ENCODE measurements at regions not wholly inside any gene's neighbourhood (a gene's known extent, or its start where the extent isn't known, plus 50 kb on each side); places are given as distances from the start of the nearest gene placed in this dataset.

- Mint-ChIP-seq H3K36me3 (ENCODE audit: low read depth, unreplicated experiment) (no peaks in the 10 kb centered on the region), H3K4me1 (ENCODE audit: unreplicated experiment) (no peaks in the 10 kb centered on the region), H3K4me3 (ENCODE audit: unreplicated experiment) (no peak overlapping the region), H3K9me3 (ENCODE audit: unreplicated experiment) (no peaks in the 10 kb centered on the region), H3K27ac (ENCODE audit: unreplicated experiment) (no peak overlapping the region), H3K27me3 (ENCODE audit: unreplicated experiment) (peaks cover 7% of the 10 kb centered on the region)
- no peak for DNase-seq (ENCODE audit: low spot score)
- no peak for TF ChIP-seq CTCF (IDR thresholded peaks at IDR 0.05; ENCODE audit: unreplicated experiment)
These were observed 121.1 kb upstream of the IL12B start for GRCh38 chr5:159451197-159452052.

- TF ChIP-seq CTCF (IDR thresholded peaks at IDR 0.05; ENCODE audit: unreplicated experiment) = no peak
- Mint-ChIP-seq H3K27ac (ENCODE audit: unreplicated experiment) (no peak overlapping the region), H3K4me3 (ENCODE audit: unreplicated experiment) (no peak overlapping the region), H3K27me3 (ENCODE audit: unreplicated experiment) (peaks cover 7% of the 10 kb centered on the region), H3K9me3 (ENCODE audit: unreplicated experiment) (no peaks in the 10 kb centered on the region), H3K4me1 (ENCODE audit: unreplicated experiment) (no peaks in the 10 kb centered on the region), H3K36me3 (ENCODE audit: low read depth, unreplicated experiment) (no peaks in the 10 kb centered on the region)
- no peak for DNase-seq (ENCODE audit: low spot score)
These were observed 122.3 kb upstream of the IL12B start for GRCh38 chr5:159452480-159453167.

- Mint-ChIP-seq H3K4me3 (ENCODE audit: unreplicated experiment) (no peak overlapping the region), H3K36me3 (ENCODE audit: low read depth, unreplicated experiment) (no peaks in the 10 kb centered on the region), H3K9me3 (ENCODE audit: unreplicated experiment) (no peaks in the 10 kb centered on the region), H3K4me1 (ENCODE audit: unreplicated experiment) (no peaks in the 10 kb centered on the region), H3K27me3 (ENCODE audit: unreplicated experiment) (peaks cover 7% of the 10 kb centered on the region), H3K27ac (ENCODE audit: unreplicated experiment) (no peak overlapping the region)
- DNase-seq (ENCODE audit: low spot score) = no peak
- no peak for TF ChIP-seq CTCF (IDR thresholded peaks at IDR 0.05; ENCODE audit: unreplicated experiment)
These were observed 122.9 kb upstream of the IL12B start for GRCh38 chr5:159453209-159453608.

GRCh38 chr5:159456261-159456660, 126.0 kb upstream of the IL12B start:
- Mint-ChIP-seq H3K36me3 (ENCODE audit: low read depth, unreplicated experiment) (no peaks in the 10 kb centered on the region), H3K4me1 (ENCODE audit: unreplicated experiment) (no peaks in the 10 kb centered on the region), H3K27me3 (ENCODE audit: unreplicated experiment) (no peaks in the 10 kb centered on the region), H3K27ac (ENCODE audit: unreplicated experiment) (no peak overlapping the region), H3K9me3 (ENCODE audit: unreplicated experiment) (no peaks in the 10 kb centered on the region), H3K4me3 (ENCODE audit: unreplicated experiment) (no peak overlapping the region)
- TF ChIP-seq CTCF (IDR thresholded peaks at IDR 0.05; ENCODE audit: unreplicated experiment) = no peak
- DNase-seq (ENCODE audit: low spot score) = no peak
